HG03095 (cell line): ENCODE measurements at regions not wholly inside any gene's neighbourhood (a gene's known extent, or its start where the extent isn't known, plus 50 kb on each side); places are given as distances from the start of the nearest gene placed in this dataset.

Experiments used
- ATAC-seq: cut with Tn5 transposase; IDR thresholded peaks from one replicate; pipeline ENCODE4 v1.9.1; 2021; ENCODE audit warnings: moderate library complexity; ENCODE audit not compliant: unreplicated experiment

DNA sequence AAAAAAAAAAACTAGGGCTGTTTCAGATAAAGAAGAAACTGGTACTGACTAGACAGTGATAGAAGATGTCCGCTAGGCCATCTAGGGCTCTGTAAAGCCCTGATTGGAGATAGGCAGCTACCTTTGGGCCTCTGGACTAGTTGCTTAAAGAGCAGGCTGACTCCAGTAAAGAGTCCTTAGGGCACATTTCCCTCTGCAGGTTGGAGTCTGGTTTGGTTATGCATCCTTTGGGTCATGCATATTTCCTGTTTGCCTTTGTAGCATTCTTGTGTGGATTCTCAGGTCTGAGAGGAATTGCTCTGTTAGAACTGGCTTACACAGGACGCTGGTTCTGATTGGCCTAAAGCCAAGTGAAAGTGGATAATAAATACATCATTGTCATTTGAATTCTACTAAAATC lies 165.5 kb upstream of the LRRN1 start:
- ATAC-seq, result no peak

DNA sequence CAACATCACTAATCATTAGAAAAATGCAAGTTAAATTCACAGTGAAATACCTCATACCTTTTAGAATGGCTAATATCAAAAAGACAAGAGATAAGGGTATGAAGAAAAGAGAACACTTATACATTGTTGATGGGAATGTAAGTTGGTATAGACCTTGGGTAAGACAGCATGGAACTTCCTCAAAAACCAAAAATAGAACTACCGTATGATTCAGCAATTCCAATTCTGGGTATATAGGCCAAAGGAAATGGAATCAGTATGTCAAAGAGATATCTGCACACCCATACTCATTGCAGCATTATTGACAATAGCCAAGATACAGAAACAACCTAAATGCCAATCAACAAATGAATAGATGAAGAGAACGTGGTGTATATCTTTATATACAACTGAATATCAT lies 166.8 kb upstream of the LRRN1 start:
- no peak for ATAC-seq

DNA sequence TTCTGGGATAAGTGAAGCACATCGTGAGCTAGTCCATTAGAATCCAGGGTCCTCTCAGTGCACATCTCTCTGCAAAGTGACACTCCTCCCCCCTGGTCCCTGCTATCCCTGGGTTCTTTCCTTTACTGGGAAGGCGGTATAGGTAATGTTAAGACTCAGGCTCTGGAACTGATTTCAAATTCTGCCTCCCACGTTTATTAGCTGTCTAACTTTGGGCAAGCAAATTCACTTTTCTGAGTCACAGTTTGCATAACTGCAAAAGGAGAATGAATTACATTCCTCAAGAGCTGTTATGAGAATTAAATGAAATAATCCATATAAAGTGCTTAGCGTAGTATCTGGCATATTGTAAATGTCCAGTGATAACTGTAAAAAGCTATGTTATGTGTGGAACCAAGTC lies 168.1 kb upstream of the LRRN1 start:
- ATAC-seq, result no peak

DNA sequence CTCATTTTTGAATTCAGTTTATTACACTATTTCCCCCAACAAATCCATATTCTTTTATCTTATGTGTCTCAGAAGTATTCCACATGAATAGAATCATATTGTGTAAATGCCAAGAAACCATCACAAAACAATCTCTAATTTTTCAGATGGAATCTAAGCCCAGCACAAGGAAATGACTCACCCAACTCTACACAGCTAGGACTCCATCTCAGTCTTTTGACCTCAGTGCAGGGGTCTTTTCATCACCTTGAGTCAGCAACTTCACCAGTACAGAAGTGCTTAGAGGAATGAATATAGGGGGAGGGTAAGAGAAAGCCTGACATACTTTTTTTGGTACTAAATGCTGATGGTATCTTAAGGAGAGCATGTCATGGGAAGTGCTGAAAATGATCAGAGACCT lies 169.3 kb upstream of the LRRN1 start:
- no peak for ATAC-seq

DNA sequence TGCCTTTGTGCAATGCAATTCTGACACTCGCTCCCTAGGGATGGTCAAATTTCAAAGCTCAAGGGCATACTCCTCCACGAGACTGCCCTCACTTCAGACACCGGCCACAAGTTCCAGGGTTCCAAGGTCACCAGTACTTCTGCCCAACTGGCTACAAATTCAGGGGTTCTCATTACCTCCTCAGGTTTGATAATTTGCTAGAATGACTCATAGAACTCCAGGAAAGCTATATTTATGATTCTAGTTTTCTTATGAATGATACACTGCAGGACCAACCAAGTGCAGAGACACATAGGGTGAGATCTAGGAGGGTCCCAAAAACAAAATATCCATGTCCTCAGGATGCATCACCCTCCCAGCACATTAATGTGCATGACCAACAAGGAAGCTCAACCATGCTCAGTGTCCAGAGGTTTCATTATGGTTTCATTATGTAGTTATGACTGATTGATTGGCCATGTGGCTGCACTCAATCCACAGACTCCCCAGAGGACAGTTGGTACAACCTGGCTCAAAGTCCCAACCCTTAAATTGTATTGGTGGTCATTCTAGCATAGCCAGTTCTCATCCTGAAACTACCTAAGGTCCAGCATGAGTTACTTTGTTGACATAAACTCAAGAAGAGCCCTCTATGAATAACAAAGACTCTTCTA lies 170.4 kb upstream of the LRRN1 start:
- ATAC-seq, result peak; percentile 72

DNA sequence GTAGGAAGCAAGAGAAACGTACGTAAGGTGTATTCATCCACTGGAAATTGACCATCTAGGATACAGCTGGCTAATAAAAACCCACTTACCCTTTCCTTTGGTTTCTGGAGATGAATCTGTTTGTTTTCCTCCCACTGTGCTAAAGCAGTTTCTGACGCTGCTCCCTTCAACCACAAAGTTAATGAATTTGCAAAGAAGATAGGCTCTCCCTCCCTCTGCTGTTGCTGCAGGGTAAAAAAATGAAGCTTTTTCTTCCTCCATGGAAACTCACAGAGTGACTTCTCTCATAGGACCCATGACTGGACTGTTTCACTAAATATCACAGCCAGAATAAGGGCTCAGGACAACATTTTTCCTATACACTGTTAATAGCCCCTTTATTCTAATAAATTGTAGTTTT lies 172.1 kb upstream of the LRRN1 start:
- no peak for ATAC-seq

DNA sequence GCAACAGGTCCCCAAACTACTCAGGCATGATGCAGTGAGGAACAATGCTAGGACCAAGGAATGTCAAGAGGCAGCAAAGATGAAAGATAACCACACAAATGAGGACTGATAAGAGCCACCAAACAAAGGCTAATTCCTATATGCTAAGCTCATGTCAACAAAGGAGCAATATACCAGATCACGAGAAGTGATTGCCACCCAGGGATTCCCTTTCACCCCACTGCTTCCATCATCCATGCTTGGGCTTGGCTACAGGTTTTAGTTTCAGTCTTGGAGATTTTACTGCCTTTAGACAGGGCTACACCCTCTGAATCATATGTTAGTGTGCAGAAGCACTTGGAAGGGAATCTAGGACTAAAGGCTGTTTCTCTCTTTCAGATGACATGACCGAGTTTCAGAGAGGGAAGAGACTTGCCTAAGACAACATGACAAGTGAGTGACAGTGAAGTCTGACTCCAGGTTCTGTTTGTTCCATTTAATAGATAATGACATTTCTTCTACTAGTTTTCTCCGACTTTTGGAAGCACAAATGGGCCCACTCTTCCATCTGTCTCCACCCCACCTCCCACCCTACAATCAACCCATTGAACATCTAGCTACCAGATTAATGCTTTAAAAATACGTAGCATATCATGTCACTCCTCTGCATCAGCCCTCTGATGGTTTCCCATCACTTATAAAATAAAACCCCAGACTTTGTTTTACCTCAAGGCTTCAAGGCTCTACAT lies 173.5 kb upstream of the LRRN1 start:
- ATAC-seq, result no peak

DNA sequence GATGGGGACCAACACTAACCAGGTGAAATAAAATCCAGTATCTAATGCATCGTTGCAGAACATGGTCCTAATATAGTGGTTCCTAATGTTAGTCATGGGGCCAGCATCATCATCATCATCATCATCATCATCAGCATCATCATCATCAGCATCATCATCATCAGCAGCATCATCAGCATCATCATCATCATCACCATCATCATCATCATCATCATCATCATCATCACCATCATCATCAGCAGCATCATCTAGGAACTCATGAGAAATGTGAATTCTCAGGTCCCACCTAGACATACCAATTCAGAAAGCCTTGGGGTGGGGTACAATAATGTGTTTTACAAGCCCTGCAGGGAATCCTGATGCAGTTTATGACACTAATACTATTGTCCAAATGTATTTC lies 179.4 kb upstream of the LRRN1 start:
- no peak for ATAC-seq

DNA sequence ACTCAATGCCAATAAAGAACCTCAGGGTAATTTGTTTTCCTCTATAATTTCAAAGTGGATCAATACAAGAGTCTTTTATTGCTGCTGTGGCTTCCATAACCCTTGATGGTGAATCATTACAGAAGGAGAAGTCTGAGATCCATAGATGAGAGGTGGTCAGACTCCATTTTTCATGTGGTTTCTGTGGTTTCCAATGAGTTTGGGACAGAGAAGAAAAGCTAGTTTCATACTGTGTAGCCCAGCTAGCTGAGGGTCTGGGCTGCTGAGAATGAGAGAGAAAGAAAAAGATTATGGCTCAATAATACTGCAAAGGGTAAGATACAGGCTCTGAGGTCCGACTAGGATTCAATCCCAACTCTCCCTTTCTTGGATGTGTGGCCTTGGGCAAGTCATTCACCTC lies 180.6 kb upstream of the LRRN1 start:
- ATAC-seq, result no peak

DNA sequence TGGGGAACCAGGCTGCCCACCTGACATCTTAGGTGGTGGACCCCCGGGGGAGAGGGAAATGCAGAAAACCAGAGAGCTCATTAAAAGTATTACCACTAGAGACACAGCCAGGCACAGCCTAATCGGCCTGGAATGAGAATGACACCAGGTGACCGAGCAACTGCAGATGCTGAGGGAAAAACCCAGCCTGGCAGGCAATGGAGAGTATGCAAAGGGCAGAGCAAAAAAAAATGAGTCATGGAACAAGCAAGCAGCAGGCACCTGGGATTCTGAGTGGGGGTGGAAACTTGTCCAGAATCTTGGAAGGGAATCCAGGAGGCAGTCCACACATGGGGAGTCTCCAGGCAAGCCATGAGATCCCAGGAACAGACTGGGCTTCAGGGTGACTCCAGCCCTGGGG lies 183.7 kb upstream of the LRRN1 start:
- no peak for ATAC-seq

DNA sequence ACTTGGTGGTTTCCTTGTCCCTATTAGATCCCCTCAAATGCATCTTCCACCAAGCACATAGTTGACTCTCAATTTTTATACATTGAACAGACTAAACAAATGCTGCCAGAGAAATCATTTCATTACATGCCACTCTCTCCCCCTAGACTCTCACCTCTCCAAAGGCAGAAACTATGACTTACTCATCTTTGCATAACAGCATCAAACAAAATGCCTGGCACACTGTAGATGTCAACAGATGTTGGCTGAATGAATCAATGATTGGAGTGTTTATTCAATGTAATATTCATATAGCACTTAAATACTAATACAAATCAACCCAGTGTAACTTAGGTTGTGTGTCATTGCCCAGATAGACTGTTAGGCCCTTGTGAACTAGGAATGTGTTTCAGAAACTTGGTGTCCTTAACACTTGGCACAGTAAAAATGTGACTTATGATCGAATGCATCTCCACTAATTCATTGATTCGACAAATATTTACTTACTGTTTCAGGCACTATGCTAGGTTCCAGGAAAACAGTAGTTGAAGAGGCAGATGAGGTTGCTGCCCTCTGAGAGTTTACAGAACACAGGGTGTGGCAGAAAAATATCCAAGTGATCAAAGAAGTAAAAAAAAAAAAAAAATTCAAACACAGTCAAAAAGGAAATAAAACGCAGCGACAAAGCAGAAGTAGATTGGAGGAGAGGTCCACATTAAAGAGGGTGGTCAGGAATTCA lies 188.5 kb upstream of the LRRN1 start:
- ATAC-seq, result no peak

DNA sequence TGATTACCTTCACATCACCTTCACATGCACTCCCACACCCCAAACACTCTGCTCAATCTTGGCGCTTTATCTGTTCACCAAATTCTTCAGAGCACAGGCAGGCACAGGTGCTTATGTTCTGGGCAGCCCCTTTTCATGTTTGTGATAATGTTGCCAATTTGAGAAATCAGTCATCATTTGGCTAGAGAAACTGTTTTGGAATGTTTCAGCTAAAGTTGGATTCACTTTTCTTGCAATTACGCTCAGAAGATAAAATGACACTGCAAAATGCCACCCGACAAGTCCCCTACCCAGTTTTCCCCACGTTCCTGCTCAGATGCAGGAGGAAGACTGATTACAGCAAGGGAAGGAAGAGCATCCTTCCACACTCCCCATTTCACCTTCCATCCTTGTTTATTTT lies 192.9 kb upstream of the LRRN1 start:
- no peak for ATAC-seq

DNA sequence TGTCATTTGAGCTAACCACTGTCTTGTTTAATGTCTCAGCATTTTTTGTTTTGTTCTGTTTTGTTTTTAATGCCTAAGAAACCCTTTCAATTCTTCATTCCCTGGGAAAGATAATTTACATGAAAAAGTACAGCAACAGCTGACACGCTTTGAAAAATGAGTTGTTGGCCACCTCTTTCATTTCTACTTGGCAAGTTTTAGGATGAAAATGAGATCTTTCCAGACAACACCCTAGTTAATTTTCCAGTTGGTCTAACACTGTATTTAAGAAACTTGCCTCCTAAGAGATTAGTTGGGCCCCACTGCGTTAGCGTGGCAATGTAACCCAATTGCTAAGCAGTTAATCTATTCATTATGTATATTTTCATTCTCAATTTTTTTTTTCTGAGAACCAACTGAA lies 194.0 kb upstream of the LRRN1 start:
- no peak for ATAC-seq

DNA sequence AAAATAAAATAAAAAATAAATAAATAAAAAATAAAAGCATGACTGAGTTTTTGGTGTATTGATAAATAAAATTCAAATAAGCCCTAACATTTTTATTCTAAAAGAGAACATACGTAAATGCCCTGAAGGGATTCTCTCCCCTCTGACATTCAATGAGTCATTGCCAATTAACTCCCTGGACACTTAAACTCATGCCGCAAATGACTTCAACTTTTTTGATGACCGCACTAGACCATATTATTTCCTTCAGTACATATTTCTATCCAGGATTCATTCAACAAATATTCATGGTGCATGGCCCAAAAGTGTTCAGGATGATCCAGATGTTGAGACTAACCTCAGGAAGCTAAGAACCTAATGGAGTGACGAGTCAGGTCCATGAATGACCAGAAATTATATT lies 195.9 kb upstream of the LRRN1 start:
- ATAC-seq, result no peak

DNA sequence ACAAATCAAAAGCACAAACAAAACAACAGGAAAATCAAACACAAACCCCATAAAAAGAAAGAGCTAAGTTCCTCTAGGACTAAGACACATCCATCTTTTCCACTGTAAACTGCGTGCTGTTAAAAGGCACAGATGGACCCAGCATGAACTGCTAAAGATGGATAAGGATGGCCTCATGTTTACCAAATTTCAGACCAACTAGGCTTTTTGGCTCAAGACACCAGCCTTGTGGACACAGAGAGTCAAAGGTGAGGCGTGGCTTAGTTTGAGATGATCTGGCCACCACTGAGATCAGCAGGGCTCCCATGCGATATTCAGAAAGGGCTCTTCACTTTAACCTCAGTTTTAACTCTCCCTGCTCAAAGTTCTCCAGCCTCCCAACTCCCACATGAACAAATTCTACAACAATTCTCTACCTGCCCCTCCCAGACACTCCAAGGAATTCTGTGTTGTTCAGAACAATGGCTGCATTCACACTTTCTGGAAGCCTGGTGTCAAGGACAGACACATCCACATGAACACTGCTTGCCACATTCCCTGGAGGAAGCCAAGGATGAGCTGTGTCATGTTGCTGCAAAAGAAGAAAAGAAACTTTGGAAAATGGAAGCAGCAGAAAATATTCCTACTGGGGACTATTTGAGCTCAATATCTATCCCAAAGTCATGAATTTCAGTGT lies 198.4 kb upstream of the LRRN1 start:
- ATAC-seq, result no peak

DNA sequence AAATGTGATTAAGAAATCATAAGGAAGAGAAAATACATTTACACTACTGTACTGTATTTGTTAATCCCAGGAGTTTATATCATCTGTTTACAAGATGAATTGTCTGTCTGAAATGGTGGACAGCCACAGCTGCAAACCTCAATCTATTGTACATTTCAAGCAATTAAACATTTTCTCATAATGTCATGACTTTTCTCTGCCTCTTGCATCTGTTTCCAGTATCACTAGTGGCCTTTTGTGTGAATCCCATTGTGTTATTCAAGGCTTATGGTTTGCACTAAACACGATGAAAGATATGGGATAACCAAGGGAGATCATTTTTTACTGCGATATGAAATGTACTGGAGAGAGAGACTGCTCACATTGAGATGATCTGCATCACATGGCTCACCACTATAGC lies 200.2 kb upstream of the LRRN1 start:
- no peak for ATAC-seq

DNA sequence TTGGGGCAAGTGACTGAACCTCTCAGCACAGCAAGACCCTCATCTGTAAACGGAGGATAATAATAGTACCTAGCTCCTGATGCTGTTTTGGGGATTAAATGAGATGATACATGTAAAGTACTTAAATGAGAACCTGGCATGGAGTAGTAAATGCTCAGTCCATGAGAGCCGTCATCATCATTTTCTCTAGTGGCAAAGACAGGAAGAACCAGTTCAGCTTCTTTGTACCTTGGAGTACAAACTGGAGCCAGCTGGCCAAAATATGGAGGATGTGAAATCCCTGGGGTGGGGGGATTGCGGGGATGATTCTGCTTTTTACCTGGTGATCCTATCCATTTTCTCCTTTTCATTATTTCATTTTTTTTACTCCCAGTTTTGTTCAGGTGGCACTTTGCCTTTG lies 204.2 kb upstream of the LRRN1 start:
- no peak for ATAC-seq

DNA sequence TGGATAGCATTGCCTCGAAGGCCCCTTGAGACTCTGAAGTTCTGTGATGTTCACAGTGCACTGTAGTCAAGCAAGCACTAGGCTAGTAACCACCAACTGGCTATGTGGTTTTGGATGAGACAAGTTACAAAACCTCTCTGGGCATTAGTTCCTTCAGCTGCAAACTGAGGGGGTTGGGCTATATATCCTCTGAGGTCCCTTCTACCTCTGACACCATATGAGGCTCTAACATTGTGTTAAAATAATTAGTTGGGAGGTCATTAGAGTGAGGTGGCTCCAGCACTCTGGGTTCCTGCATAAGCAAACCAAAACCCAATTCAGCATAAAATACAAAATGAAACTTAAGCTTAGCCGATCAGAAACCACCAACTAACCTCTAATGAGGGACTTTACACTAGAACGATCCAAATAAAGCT lies 209.5 kb upstream of the LRRN1 start:
- ATAC-seq, result peak; percentile 56

DNA sequence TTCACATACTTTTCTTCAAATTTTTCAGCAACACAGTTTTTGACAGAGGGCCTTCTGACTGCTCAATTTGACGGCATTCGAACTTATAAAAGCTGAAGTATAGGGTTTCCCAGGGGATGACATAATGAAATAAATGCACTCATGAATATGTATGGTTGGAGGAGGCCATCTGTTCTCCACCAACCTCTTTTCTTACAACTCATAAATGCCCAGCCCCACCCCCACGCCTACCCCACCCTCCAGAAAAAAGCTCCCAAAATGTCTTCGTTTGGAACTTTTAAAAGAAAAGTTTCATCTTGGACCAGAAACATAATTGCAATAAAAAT lies 211.6 kb upstream of the LRRN1 start:
- ATAC-seq, result no peak

DNA sequence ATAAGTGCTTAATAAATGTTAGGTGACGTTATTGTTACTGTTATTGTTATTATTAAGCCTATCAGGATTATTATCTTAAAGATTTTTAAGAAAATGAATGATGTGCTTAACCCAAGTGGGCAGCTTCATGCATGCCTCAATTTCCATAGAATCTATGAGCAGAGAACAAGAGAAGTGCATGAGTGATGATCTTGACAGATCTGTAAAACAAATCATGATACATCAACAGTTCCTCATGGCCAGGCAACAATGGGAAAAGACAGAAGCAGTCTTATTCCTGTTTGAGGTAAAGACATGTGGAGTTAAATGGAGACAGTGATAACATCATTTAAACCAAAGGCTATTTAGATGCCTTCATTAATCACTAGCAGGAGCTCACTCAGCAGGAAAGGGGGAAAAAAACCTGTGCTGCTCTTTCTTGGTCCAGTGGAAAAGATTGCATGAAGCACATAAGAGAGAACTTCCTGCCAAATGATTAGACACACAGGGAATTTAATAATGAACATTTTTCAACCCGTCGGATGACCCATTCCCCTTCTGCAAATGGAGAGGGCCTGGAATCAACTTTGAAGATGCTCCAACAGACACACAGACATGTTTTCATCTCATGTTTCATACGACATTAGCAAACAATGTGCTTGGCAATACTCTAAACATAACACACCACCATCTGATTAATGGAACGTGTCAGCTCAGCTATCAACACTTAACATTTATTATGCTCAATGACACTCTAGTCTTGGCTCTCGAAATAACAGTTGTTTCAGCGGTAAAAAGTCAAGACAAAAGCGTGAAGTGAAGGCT lies 212.2 kb upstream of the LRRN1 start:
- ATAC-seq, result no peak

DNA sequence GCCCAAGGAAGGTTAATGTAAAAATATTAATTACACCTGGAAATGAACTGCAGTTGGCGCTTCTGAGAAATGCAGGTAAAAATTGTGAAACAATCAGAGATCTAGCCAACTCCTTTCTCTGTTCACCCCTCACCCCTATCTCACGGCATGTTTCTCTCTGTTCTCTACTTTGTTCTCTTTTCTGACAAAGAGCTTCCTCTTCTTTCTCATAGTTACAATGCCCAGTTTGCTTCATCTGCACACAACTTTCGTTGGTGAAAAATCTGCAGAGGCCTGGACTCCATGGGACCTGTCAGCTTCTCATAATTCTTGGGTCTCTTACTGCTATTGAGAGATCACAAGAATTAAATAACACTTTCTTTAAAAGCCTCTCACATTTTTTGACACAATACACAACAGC lies 212.9 kb upstream of the LRRN1 start:
- ATAC-seq, result no peak
